Neural progenitor cell (in vitro differentiated cells): ENCODE measurements at regions not wholly inside any gene's neighbourhood (a gene's known extent, or its start where the extent isn't known, plus 50 kb on each side); places are given as distances from the start of the nearest gene placed in this dataset.

ENCODE experiments used
- CTCF ChIP-seq: fragments of 200-600 bp; sonication (generic); IDR thresholded peaks from 2 replicates; pipeline ENCODE4 v1.5.1; 2017; ENCODE audit warnings: antibody characterized with exemption, mild to moderate bottlenecking
- EZH2 ChIP-seq: fragments of 200-600 bp; sonication (generic); IDR thresholded peaks from 2 replicates; pipeline ENCODE4 v1.6.1; 2017; ENCODE audit warnings: antibody characterized with exemption, mild to moderate bottlenecking, moderate library complexity
- EZH2phosphoT487 ChIP-seq: fragments of 200-600 bp; sonication (generic); IDR thresholded peaks from 2 replicates; pipeline ENCODE4 v1.6.1; 2017; ENCODE audit warnings: antibody characterized with exemption

GRCh38 chr4:62940229-62940628 is 1469.0 kb downstream of the TECRL start:
- TF ChIP-seq CTCF (no peak), EZH2phosphoT487 (no peak), EZH2 (no peak)
